ENCODE measurements at regions not wholly inside any gene's neighbourhood (a gene's known extent, or its start where the extent isn't known, plus 50 kb on each side); places are given as distances from the start of the nearest gene placed in this dataset.
A peak's percentile ranks its signal among the peaks of the same experiment; 100 is the strongest.
"Not testable (repeated sequence)": the region's sequence is repeated elsewhere in the genome, so short reads cannot be mapped to it uniquely, and the experiment has no call there.

DNA sequence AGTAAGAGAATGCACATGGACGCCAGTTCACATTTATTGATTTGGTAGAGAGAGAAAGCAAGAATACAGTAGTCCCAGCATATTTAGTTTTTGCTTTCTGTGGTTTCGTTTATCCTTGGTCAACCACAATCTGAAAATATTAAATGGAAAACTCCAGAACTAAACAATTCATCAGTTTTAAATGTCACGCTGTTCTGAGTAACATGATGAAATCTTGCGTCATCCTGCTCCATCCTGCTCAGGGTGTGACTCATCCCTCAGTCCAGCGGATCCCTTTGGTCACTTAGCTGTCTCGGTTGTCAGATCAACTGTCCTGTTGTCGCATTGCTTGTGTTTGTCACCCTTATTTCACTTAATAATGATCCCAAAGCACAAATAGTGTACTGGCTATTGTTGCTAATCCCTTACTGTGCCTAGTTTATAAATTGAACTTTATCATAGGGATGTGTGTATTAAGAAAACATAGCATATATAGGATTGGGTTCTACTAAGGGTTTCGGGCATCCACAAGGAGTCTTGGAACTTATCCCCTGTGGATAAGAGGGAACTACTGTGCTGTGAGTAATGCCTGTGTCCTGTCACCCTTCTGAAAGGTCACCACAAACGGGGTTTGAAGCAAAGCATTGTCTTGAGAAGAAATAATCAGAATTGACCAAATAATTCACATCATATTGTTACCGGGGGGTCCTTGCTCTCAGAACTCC, 73.6 kb downstream of the OTUD1 start:
- H3K9ac ChIP-seq: no peak overlapping the region
- no peaks in the 10 kb centered on the region for H3K36me3 ChIP-seq (ENCODE audit: insufficient read depth)
- TF ChIP-seq, protein P1, sequence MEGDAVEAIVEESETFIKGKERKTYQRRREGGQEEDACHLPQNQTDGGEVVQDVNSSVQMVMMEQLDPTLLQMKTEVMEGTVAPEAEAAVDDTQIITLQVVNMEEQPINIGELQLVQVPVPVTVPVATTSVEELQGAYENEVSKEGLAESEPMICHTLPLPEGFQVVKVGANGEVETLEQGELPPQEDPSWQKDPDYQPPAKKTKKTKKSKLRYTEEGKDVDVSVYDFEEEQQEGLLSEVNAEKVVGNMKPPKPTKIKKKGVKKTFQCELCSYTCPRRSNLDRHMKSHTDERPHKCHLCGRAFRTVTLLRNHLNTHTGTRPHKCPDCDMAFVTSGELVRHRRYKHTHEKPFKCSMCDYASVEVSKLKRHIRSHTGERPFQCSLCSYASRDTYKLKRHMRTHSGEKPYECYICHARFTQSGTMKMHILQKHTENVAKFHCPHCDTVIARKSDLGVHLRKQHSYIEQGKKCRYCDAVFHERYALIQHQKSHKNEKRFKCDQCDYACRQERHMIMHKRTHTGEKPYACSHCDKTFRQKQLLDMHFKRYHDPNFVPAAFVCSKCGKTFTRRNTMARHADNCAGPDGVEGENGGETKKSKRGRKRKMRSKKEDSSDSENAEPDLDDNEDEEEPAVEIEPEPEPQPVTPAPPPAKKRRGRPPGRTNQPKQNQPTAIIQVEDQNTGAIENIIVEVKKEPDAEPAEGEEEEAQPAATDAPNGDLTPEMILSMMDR (conservative IDR thresholded peaks at IDR 0.05; ENCODE audit: low read depth, low read length): no peak
- H3K4me3 ChIP-seq (IDR thresholded peaks at IDR 0.05; ENCODE audit: insufficient read depth, low read depth, low read length): no peak overlapping the region
- no peaks in the 10 kb centered on the region for H4K20me1 ChIP-seq (ENCODE audit: insufficient read depth)
- no peak overlapping the region for H3K27ac ChIP-seq
- H3K4me2 ChIP-seq: no peak overlapping the region
- H3K27me3 ChIP-seq (ENCODE audit: insufficient read depth, low read depth): no peaks in the 10 kb centered on the region
- no peaks in the 10 kb centered on the region for H3K4me1 ChIP-seq (ENCODE audit: low read depth, poor library complexity, severe bottlenecking)
- no peak overlapping the region for H2AFZ ChIP-seq (ENCODE audit: low read depth)
- no peaks in the 10 kb centered on the region for H3K79me2 ChIP-seq (ENCODE audit: insufficient read depth, low read depth)

DNA sequence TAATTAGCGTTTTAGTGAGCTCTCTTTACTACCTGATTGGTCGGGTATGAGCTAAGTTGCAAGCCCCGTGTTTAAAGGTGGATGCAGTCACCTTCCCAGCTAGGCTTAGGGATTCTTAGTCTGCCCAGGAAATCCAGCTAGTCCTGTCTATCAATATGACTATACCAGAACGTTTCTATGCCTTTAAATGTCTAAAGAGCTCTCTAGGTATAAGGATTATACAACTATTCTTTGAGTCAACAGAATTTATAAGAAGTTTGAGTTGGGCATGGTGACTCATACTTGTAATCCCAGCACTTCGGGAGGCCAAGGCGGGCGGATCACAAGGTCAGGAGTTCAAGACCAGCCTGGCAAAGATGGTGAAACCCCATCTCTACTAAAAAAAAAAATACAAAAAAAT, 74.7 kb downstream of the OTUD1 start:
- H3K4me2 ChIP-seq; H3K27ac ChIP-seq; H2AFZ ChIP-seq (ENCODE audit: low read depth); H3K79me2 ChIP-seq (ENCODE audit: insufficient read depth, low read depth); H4K20me1 ChIP-seq (ENCODE audit: insufficient read depth); H3K4me1 ChIP-seq (ENCODE audit: low read depth, poor library complexity, severe bottlenecking); H3K36me3 ChIP-seq (ENCODE audit: insufficient read depth); H3K9ac ChIP-seq; H3K27me3 ChIP-seq (ENCODE audit: insufficient read depth, low read depth); H3K4me3 ChIP-seq (IDR thresholded peaks at IDR 0.05; ENCODE audit: insufficient read depth, low read depth, low read length): not testable (repeated sequence)

DNA sequence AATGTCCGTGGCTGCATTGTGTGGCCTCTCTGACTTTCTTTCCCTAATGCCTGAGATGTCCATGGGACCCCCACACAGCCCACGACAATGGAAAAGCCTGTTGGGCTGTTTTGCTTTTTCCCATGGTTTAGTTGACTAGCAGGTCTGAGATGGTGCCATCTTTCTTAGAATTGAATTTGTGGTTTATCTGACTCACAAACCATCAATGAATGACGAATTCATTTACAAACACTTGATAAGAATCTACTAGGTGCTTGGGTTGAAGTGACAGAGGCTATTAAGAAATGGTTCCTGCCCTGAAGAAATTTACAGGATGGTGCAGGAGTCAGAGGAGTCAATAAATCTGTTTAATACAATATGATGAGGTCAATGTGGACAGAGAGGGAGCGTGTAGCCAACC, 75.4 kb downstream of the OTUD1 start:
- Histone ChIP-seq H3K79me2 (ENCODE audit: insufficient read depth, low read depth) (no peaks in the 10 kb centered on the region), H3K4me2 (no peak overlapping the region), H3K27me3 (ENCODE audit: insufficient read depth, low read depth) (no peaks in the 10 kb centered on the region), H3K4me1 (ENCODE audit: low read depth, poor library complexity, severe bottlenecking) (no peaks in the 10 kb centered on the region), H3K4me3 (IDR thresholded peaks at IDR 0.05; ENCODE audit: insufficient read depth, low read depth, low read length) (no peak overlapping the region), H2AFZ (ENCODE audit: low read depth) (no peak overlapping the region), H4K20me1 (ENCODE audit: insufficient read depth) (no peaks in the 10 kb centered on the region), H3K27ac (no peak overlapping the region), H3K36me3 (ENCODE audit: insufficient read depth) (no peaks in the 10 kb centered on the region), H3K9ac (no peak overlapping the region)
- TF ChIP-seq, protein P1 (conservative IDR thresholded peaks at IDR 0.05; ENCODE audit: low read depth, low read length): no peak

DNA sequence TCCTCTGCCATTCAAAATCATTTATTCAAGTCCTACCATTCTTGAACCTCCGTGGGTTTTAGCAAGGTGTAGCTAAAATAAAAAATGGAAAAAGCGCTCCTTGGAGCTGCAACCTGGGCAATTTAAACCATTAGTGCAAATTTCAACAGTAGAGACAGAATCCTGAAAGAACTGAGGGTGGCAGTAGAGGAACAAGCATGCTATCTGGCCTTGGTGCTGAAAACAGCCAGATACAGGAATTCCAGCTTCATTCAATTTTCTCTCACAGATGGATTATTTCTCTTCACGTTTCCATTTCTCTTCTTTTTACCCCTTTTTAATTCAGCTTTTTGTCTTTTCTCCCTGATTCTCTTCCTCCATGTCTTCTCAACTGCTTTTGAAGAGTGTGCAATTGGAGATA, 77.7 kb downstream of the OTUD1 start:
- Histone ChIP-seq H3K4me2 (no peak overlapping the region), H3K27me3 (ENCODE audit: insufficient read depth, low read depth) (no peaks in the 10 kb centered on the region), H3K79me2 (ENCODE audit: insufficient read depth, low read depth) (no peaks in the 10 kb centered on the region), H3K36me3 (ENCODE audit: insufficient read depth) (no peaks in the 10 kb centered on the region), H3K9ac (no peak overlapping the region), H2AFZ (ENCODE audit: low read depth) (no peak overlapping the region), H3K4me1 (ENCODE audit: low read depth, poor library complexity, severe bottlenecking) (no peaks in the 10 kb centered on the region), H3K4me3 (IDR thresholded peaks at IDR 0.05; ENCODE audit: insufficient read depth, low read depth, low read length) (no peak overlapping the region), H3K27ac (no peak overlapping the region), H4K20me1 (ENCODE audit: insufficient read depth) (no peaks in the 10 kb centered on the region)
- TF ChIP-seq, protein P1 (conservative IDR thresholded peaks at IDR 0.05; ENCODE audit: low read depth, low read length): peak; percentile 46; the same call in 1 of the 2 replicates

DNA sequence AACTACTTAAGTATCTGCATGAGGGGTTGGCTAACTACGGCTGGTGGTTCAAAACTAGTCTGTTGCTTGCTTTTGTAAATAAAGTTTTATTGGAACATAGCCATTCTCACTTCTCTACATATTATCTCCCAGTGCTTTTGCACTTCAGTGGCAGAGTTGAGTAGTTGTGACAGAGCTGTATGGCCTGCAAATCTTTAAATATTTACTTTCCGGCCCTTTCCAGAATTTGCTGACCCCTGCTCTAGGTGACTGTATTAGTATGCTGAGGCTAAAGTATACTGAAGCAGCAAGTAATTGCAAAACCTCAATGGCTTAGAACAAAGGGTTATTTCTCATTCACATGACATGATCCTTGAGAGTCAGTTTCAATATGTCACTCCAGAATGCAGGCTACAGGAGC, 78.3 kb downstream of the OTUD1 start:
- Histone ChIP-seq H3K79me2 (ENCODE audit: insufficient read depth, low read depth) (no peaks in the 10 kb centered on the region), H3K4me2 (no peak overlapping the region), H3K27me3 (ENCODE audit: insufficient read depth, low read depth) (no peaks in the 10 kb centered on the region), H3K36me3 (ENCODE audit: insufficient read depth) (no peaks in the 10 kb centered on the region), H3K4me3 (IDR thresholded peaks at IDR 0.05; ENCODE audit: insufficient read depth, low read depth, low read length) (no peak overlapping the region), H4K20me1 (ENCODE audit: insufficient read depth) (no peaks in the 10 kb centered on the region), H3K9ac (no peak overlapping the region), H3K4me1 (ENCODE audit: low read depth, poor library complexity, severe bottlenecking) (no peaks in the 10 kb centered on the region), H2AFZ (ENCODE audit: low read depth) (no peak overlapping the region), H3K27ac (no peak overlapping the region)
- TF ChIP-seq, protein P1 (conservative IDR thresholded peaks at IDR 0.05; ENCODE audit: low read depth, low read length): no peak

All from KMS-11 (cell line).